IMR-90 (cell line): ENCODE measurements at regions not wholly inside any gene's neighbourhood (a gene's known extent, or its start where the extent isn't known, plus 50 kb on each side); places are given as distances from the start of the nearest gene placed in this dataset.

ENCODE experiments used
- ATAC-seq: fragments of 200-7000 bp; cut with Tn5 transposase; 2 replicates; pipeline ENCODE4 v1.9.1; 2020; ENCODE audit warnings: low read depth, mild to moderate bottlenecking, moderate library complexity
- BruUV-seq: library from RNA; stranded (reverse); fragments of 400-500 nt; replicated peaks from 2 replicates; lab custom pipeline; 2021; lab: Mats Ljungman, UMichigan
- CTCF ChIA-PET: fragments of 300-600 bp; formaldehyde crosslinking; extraction: SDS; loops from one replicate; lab custom pipeline; 2021; ENCODE audit warnings: antibody characterized with exemption; lab: Yijun Ruan, JAX
- POLR2A ChIA-PET: fragments of 300-600 bp; sonication (Branson Sonifier 250); formaldehyde crosslinking; loops from one replicate; lab custom pipeline; 2022; ENCODE audit warnings: antibody characterized with exemption; ENCODE audit not compliant: unreplicated experiment; lab: Charles Lee
- DNase-seq: peaks from one replicate; pipeline ENCODE4 v3.0.0; 2013
- H2AFZ ChIP-seq: replicated peaks from 2 replicates; pipeline ENCODE3; 2013; ENCODE audit warnings: low read length, mild to moderate bottlenecking; ENCODE audit not compliant: poor library complexity
- H2AK5ac ChIP-seq: 2 replicates; pipeline ENCODE4 v1.6.1; 2013; ENCODE audit warnings: low read depth, low read length, inconsistent platforms
- H2AK9ac ChIP-seq: replicated peaks from 2 replicates; pipeline ENCODE3; 2013; ENCODE audit warnings: mild to moderate bottlenecking, low read depth, low read length, moderate library complexity; ENCODE audit not compliant: poor library complexity
- H2BK120ac ChIP-seq: 2 replicates; pipeline ENCODE4 v1.6.1; 2013; ENCODE audit warnings: low read depth, low read length, inconsistent platforms
- H2BK15ac ChIP-seq: 3 replicates; pipeline ENCODE4 v1.6.1; 2013; ENCODE audit warnings: low read depth, low read length, inconsistent platforms
- H2BK20ac ChIP-seq: 2 replicates; pipeline ENCODE4 v1.6.1; 2013; ENCODE audit warnings: low read depth, mild to moderate bottlenecking, inconsistent platforms, low read length, moderate library complexity
- H2BK5ac ChIP-seq: 2 replicates; pipeline ENCODE4 v1.6.1; 2013; ENCODE audit warnings: mild to moderate bottlenecking, low read depth, low read length, inconsistent platforms; ENCODE audit not compliant: poor library complexity, severe bottlenecking
- H3K14ac ChIP-seq: replicated peaks from 2 replicates; pipeline ENCODE4 v1.6.1; 2013; ENCODE audit warnings: low read depth, low read length, inconsistent platforms
- H3K18ac ChIP-seq: 2 replicates; pipeline ENCODE4 v1.6.1; 2013; ENCODE audit warnings: low read depth, low read length, control low read depth
- H3K23ac ChIP-seq: 2 replicates; pipeline ENCODE4 v1.6.1; 2013; ENCODE audit warnings: low read depth, low read length, inconsistent platforms
- H3K27ac ChIP-seq: 2 replicates; pipeline ENCODE4 v1.5.1; 2013; ENCODE audit warnings: mild to moderate bottlenecking, control low read depth, low read length; ENCODE audit not compliant: insufficient read depth
- H3K27me3 ChIP-seq: 2 replicates; pipeline ENCODE4 v1.6.1; 2013; ENCODE audit warnings: low read length; ENCODE audit not compliant: control insufficient read depth, insufficient read depth
- H3K36me3 ChIP-seq: 2 replicates; pipeline ENCODE4 v1.6.1; 2013; ENCODE audit warnings: low read length, mixed read lengths; ENCODE audit not compliant: control insufficient read depth, insufficient read depth
- H3K4ac ChIP-seq: 2 replicates; pipeline ENCODE4 v1.6.1; 2013; ENCODE audit warnings: low read depth, low read length, inconsistent platforms
- H3K4me1 ChIP-seq: 2 replicates; pipeline ENCODE4 v1.6.1; 2013; ENCODE audit warnings: low read length, mixed read lengths; ENCODE audit not compliant: control insufficient read depth, insufficient read depth
- H3K4me2 ChIP-seq: 2 replicates; pipeline ENCODE4 v1.6.1; 2013; ENCODE audit warnings: low read depth, mild to moderate bottlenecking, control low read depth, low read length, moderate library complexity
- H3K4me3 ChIP-seq: 2 replicates; pipeline ENCODE4 v1.5.1; 2013; ENCODE audit warnings: low read depth, mild to moderate bottlenecking, control low read depth, low read length, moderate library complexity; ENCODE audit not compliant: insufficient read depth
- H3K56ac ChIP-seq: 2 replicates; pipeline ENCODE4 v1.6.1; 2013; ENCODE audit warnings: low read length, inconsistent platforms; ENCODE audit not compliant: insufficient read depth; ENCODE audit errors: extremely low read depth
- H3K79me1 ChIP-seq, 2 experiments: 2 replicates each; pipeline ENCODE4 v1.6.1; 2013; ENCODE audit warnings: low read length in 2 of 2, inconsistent platforms in 1 of 2, low read depth in 1 of 2
- H3K9ac ChIP-seq: 2 replicates; pipeline ENCODE4 v1.6.1; 2013; ENCODE audit warnings: low read depth, low read length, control low read depth
- H3K9me1 ChIP-seq: 2 replicates; pipeline ENCODE4 v1.6.1; 2013; ENCODE audit warnings: low read length, inconsistent platforms; ENCODE audit not compliant: insufficient read depth
- H3K9me3 ChIP-seq: 2 replicates; pipeline ENCODE4 v1.6.1; 2013; ENCODE audit warnings: low read length; ENCODE audit not compliant: control insufficient read depth, insufficient read depth
- H4K20me1 ChIP-seq: 2 replicates; pipeline ENCODE4 v1.6.1; 2013; ENCODE audit warnings: low read length, inconsistent platforms; ENCODE audit not compliant: insufficient read depth
- H4K5ac ChIP-seq: 2 replicates; pipeline ENCODE4 v1.6.1; 2013; ENCODE audit warnings: mild to moderate bottlenecking, low read depth, low read length, control low read depth
- H4K8ac ChIP-seq, 2 experiments: 2 replicates each; pipeline ENCODE4 v1.6.1; 2013; ENCODE audit warnings: low read depth in 2 of 2, low read length in 2 of 2, control low read depth in 1 of 2, inconsistent platforms in 1 of 2
- H4K91ac ChIP-seq: 2 replicates; pipeline ENCODE4 v1.6.1; 2013; ENCODE audit warnings: low read depth, low read length, inconsistent platforms; ENCODE audit not compliant: insufficient read depth
- BHLHE40 ChIP-seq: fragments of 150-350 bp; IDR thresholded peaks from 2 replicates; pipeline ENCODE4 v1.6.1; 2016; ENCODE audit warnings: mild to moderate bottlenecking, low read depth, low read length
- CEBPB ChIP-seq: IDR thresholded peaks from 2 replicates; pipeline ENCODE4 v1.6.1; 2012; ENCODE audit warnings: low read depth, low read length, improper control_type of control experiment
- CHD1 ChIP-seq: IDR thresholded peaks from 2 replicates; pipeline ENCODE4 v1.6.1; 2012; ENCODE audit warnings: low read depth, low read length, improper control_type of control experiment
- FOS ChIP-seq: fragments of 150-350 bp; IDR thresholded peaks from 2 replicates; pipeline ENCODE4 v1.6.1; 2016; ENCODE audit warnings: low read depth, low read length
- MXI1 ChIP-seq: IDR thresholded peaks from 2 replicates; pipeline ENCODE4 v1.6.1; 2012; ENCODE audit warnings: low read depth, mild to moderate bottlenecking, low read length, moderate library complexity, borderline replicate concordance
- NFE2L2 ChIP-seq: fragments of 150-350 bp; IDR thresholded peaks from 2 replicates; pipeline ENCODE4 v1.6.1; 2016; ENCODE audit warnings: low read depth, mild to moderate bottlenecking, low read length
- RAD21 ChIP-seq: IDR thresholded peaks from 2 replicates; pipeline ENCODE4 v1.6.1; 2012; ENCODE audit warnings: low read length, improper control_type of control experiment
- SMC3 ChIP-seq: fragments of 150-350 bp; IDR thresholded peaks from 2 replicates; pipeline ENCODE4 v1.6.1; 2016; ENCODE audit warnings: low read depth, mild to moderate bottlenecking, antibody characterized with exemption, low read length, moderate library complexity
- WGBS, 2 experiments: methylation state at CpG; one replicate each; pipeline versions ENCODE4 v1.1.5 to v1.1.7; 2013; ENCODE audit warnings: missing lambda C conversion rate in 2 of 2; ENCODE audit not compliant: insufficient read length in 1 of 2; ENCODE audit errors: extremely low coverage in 2 of 2; 5-methylcytosine and 5-hydroxymethylcytosine counted together
- dilution Hi-C: fragments of 300-500 bp; cut with HindIII; formaldehyde crosslinking; loops from one replicate; pipeline ENCODE4 v1.14.3; 2018; ENCODE audit warnings: low sequenced_read_pairs; ENCODE audit not compliant: unreplicated experiment
- in situ Hi-C: fragments of 300-500 bp; cut with MboI; formaldehyde crosslinking; loops from 3 replicates; pipeline ENCODE4 v1.14.3; 2019; ENCODE audit warnings: low sequenced_read_pairs, inconsistent platforms, mixed read lengths
- intact Hi-C: fragments of 100-400 bp; cut with micrococcal nuclease; formaldehyde crosslinking; loops from 2 replicates; pipeline ENCODE4 v1.10.0; 2022
- TF ChIP-seq, protein P1 (sequence below): fragments of 150-350 bp; IDR thresholded peaks from 2 replicates; pipeline ENCODE4 v1.6.1; 2016; ENCODE audit warnings: low read depth, mild to moderate bottlenecking, low read length, moderate library complexity, borderline replicate concordance
- TF ChIP-seq, protein P2 (sequence below): fragments of 150-350 bp; IDR thresholded peaks from 2 replicates; pipeline ENCODE4 v1.6.1; 2017; ENCODE audit warnings: mild to moderate bottlenecking, antibody characterized with exemption, low read length, low read depth
- TF ChIP-seq, protein P3 (sequence below): conservative IDR thresholded peaks from 2 replicates; pipeline ENCODE4 v1.5.1; 2012; ENCODE audit warnings: mild to moderate bottlenecking, low read depth, low read length, improper control_type of control experiment

DNA sequence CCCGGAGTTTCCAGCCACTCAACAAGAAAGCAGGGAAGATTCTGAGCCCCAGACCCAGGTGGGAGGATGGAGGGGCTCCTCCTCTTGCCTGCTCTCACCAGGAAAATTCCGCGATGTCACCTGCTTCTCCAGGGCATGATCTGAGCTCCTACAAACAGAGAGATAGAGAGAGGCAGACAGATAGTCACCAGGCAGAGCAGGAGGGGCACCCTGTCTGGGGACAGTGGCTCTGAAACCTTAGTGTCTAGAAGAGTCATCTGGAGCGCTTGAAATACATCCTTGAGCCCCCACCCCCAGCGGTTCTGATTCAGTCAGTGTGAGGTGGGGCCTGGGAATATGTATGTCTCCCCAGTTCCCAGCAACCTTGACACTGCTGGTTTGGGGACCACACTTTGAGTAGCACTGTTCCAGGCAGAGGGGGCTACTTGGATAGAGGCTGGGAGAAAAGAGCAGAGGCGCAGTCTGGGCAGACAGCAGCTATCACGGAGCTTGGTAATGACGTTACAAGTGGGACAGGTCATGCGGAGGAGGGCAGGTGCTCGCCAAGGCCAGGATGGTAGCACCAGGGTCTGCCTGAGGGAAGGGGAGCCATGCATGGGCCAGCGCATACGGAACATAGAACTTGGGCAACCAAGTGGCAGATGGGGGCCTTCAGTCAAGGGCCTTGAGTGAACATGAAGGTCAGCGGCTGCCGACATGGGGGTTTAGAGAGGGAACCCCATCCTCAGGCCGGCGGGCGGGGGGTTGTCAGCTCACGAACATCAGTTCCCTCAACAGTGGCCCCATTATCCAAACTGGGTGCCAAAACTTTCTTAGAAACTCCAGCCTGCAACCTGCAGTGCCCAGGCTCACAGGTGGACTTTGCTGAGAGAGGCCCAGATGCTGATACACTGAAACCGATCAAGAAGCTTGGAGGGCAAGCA is 60.9 kb upstream of the MYEOV start (continued):
- TF ChIP-seq, protein P1, sequence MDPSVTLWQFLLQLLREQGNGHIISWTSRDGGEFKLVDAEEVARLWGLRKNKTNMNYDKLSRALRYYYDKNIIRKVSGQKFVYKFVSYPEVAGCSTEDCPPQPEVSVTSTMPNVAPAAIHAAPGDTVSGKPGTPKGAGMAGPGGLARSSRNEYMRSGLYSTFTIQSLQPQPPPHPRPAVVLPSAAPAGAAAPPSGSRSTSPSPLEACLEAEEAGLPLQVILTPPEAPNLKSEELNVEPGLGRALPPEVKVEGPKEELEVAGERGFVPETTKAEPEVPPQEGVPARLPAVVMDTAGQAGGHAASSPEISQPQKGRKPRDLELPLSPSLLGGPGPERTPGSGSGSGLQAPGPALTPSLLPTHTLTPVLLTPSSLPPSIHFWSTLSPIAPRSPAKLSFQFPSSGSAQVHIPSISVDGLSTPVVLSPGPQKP: no peak

DNA sequence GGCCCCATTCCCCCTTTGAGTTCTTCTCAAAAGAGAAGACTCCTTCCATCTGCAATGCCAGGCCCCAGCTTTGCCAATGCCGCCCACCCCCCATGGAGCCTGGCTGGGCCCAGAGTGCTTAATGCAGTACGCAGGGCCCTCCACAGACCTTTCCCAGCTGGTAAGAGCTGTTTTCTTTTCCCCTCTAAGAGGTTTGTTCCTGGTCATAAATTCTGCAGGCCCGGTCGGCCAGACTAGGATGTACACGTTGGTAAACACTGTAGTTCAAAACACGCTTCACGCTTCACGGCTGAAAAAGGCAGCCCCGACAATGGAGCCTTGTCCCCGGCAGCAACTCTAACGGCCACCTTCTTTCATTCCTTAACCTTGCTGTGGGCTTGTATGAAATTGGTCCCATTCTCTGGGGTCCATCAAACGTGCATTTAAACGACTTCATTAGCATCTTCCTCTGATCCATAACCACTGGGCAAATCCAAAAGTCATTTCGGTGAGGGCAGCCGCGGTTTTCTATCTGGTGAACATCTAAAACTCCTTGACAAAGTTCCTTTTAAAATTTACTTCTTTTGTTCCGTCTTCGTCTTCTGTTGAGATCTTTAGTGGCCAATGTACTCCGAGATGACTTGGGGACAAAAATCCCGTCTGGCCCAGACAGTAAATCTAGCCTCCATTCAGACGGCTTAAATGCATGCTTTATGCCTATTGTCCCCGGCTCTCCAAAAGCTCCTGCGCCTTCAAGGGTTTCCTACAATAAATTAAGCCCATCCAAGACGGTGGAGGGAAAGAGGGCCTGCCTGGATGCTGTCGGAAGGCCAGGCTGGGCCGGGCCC is 60.0 kb upstream of the MYEOV start:
- no peak overlapping the region for H2BK20ac ChIP-seq
- H3K4me2 ChIP-seq: no peak overlapping the region
- H3K9ac ChIP-seq: no peak overlapping the region
- ATAC-seq (no peak), DNase-seq (no peak)
- H4K8ac ChIP-seq: no peak overlapping the region
- no peak overlapping the region for H2AK5ac ChIP-seq
- H3K4ac ChIP-seq: no peak overlapping the region
- H3K56ac ChIP-seq: no peak overlapping the region
- no peaks in the 10 kb centered on the region for H3K36me3 ChIP-seq
- H3K14ac ChIP-seq: no peak overlapping the region
- H2BK15ac ChIP-seq: no peak overlapping the region
- H3K4me3 ChIP-seq: no peak overlapping the region
- no peak overlapping the region for H3K27ac ChIP-seq
- H3K27me3 ChIP-seq: peaks cover 47% of the 10 kb centered on the region
- no peak overlapping the region for H2BK5ac ChIP-seq
- ChIA-PET POLR2A (no interaction called here), CTCF (no interaction called here)
- WGBS, 2 experiments: 92% methylated on average over 17 of the region's 26 CpGs; no CpG with 5 or more reads in 1 of the 2 experiments
- in situ Hi-C loops (no loop called here), dilution Hi-C loops (no loop called here), intact Hi-C loops (no loop called here)
- no peaks in the 10 kb centered on the region for H4K20me1 ChIP-seq
- peaks cover 7% of the 10 kb centered on the region for H3K9me1 ChIP-seq
- H4K91ac ChIP-seq: no peak overlapping the region
- H3K9me3 ChIP-seq: peaks cover 6% of the 10 kb centered on the region
- H3K4me1 ChIP-seq: no peaks in the 10 kb centered on the region
- H2BK120ac ChIP-seq: no peak overlapping the region
- no peak overlapping the region for H3K18ac ChIP-seq
- H3K23ac ChIP-seq: no peak overlapping the region
- H2AFZ ChIP-seq: no peak overlapping the region
- no peak overlapping the region for H4K5ac ChIP-seq
- H3K79me1 ChIP-seq: no peaks in the 10 kb centered on the region
- no TSS peak for BruUV-seq
- H2AK9ac ChIP-seq: no peak overlapping the region
- TF ChIP-seq CEBPB (no peak), MXI1 (no peak), BHLHE40 (no peak), FOS (no peak), NFE2L2 (no peak), SMC3 (no peak), CHD1 (no peak), RAD21 (no peak)
- TF ChIP-seq, protein P2, sequence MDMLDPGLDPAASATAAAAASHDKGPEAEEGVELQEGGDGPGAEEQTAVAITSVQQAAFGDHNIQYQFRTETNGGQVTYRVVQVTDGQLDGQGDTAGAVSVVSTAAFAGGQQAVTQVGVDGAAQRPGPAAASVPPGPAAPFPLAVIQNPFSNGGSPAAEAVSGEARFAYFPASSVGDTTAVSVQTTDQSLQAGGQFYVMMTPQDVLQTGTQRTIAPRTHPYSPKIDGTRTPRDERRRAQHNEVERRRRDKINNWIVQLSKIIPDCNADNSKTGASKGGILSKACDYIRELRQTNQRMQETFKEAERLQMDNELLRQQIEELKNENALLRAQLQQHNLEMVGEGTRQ: no peak
- TF ChIP-seq, protein P3, sequence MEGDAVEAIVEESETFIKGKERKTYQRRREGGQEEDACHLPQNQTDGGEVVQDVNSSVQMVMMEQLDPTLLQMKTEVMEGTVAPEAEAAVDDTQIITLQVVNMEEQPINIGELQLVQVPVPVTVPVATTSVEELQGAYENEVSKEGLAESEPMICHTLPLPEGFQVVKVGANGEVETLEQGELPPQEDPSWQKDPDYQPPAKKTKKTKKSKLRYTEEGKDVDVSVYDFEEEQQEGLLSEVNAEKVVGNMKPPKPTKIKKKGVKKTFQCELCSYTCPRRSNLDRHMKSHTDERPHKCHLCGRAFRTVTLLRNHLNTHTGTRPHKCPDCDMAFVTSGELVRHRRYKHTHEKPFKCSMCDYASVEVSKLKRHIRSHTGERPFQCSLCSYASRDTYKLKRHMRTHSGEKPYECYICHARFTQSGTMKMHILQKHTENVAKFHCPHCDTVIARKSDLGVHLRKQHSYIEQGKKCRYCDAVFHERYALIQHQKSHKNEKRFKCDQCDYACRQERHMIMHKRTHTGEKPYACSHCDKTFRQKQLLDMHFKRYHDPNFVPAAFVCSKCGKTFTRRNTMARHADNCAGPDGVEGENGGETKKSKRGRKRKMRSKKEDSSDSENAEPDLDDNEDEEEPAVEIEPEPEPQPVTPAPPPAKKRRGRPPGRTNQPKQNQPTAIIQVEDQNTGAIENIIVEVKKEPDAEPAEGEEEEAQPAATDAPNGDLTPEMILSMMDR: no peak
